Panc1 (cell line): ENCODE measurements at regions not wholly inside any gene's neighbourhood (a gene's known extent, or its start where the extent isn't known, plus 50 kb on each side); places are given as distances from the start of the nearest gene placed in this dataset.

ENCODE experiments used
- POLR2AphosphoS5 ChIP-seq: IDR thresholded peaks from 2 replicates; pipeline ENCODE4 v1.6.1; 2012; ENCODE audit warnings: mild to moderate bottlenecking, low read depth, low read length, moderate library complexity
- TCF7L2 ChIP-seq: IDR thresholded peaks from 2 replicates; pipeline ENCODE4 v1.6.1; 2011; ENCODE audit warnings: mild to moderate bottlenecking, low read depth, low read length, inconsistent platforms
- TF ChIP-seq, protein P1 (sequence below): fragments of 450-650 bp; IDR thresholded peaks from 2 replicates; pipeline ENCODE4 v1.5.1; 2017; ENCODE audit warnings: mild to moderate bottlenecking

DNA sequence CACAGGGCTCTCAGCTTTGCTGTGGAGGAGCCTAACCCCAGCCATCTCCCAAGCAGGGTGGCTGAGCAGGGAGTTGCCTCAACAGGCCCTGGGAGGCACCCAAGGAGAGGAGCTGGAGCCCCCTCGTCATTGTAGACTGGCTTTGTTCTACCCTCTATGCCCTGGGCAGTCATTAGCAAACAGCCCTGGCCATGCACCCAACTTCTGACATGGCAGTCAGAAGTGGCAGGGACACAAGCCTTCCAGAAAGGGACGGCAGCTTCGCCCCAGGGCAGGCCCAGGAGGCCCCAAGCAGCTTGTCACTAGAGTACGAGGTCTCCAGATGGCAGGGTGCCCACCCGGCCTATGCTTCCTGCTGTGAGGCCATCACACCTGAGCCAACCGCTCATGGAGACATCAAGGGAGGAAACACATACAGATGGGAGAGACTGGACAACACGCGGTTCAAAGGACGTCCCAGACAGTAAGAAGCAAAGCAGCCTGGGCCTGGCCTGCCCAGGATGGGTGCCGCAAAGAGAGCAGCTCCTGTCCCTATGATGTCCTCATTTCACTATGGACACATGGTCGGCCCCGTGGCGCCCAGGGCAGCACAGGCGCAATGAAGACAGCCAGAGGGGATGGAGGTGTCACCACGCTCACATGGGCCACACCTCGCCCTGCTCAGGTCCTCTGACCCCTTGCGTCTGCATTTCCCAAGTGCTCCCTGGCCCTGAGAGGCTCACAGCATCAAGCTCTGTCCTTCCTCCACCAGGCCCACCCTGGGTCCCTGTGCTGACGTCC, 190.9 kb upstream of the CXCL12 start:
- TF ChIP-seq POLR2AphosphoS5 (no peak), TCF7L2 (no peak)
- TF ChIP-seq, protein P1, sequence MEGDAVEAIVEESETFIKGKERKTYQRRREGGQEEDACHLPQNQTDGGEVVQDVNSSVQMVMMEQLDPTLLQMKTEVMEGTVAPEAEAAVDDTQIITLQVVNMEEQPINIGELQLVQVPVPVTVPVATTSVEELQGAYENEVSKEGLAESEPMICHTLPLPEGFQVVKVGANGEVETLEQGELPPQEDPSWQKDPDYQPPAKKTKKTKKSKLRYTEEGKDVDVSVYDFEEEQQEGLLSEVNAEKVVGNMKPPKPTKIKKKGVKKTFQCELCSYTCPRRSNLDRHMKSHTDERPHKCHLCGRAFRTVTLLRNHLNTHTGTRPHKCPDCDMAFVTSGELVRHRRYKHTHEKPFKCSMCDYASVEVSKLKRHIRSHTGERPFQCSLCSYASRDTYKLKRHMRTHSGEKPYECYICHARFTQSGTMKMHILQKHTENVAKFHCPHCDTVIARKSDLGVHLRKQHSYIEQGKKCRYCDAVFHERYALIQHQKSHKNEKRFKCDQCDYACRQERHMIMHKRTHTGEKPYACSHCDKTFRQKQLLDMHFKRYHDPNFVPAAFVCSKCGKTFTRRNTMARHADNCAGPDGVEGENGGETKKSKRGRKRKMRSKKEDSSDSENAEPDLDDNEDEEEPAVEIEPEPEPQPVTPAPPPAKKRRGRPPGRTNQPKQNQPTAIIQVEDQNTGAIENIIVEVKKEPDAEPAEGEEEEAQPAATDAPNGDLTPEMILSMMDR: no peak
